ENCODE measurements at regions not wholly inside any gene's neighbourhood (a gene's known extent, or its start where the extent isn't known, plus 50 kb on each side); places are given as distances from the start of the nearest gene placed in this dataset.

DNA sequence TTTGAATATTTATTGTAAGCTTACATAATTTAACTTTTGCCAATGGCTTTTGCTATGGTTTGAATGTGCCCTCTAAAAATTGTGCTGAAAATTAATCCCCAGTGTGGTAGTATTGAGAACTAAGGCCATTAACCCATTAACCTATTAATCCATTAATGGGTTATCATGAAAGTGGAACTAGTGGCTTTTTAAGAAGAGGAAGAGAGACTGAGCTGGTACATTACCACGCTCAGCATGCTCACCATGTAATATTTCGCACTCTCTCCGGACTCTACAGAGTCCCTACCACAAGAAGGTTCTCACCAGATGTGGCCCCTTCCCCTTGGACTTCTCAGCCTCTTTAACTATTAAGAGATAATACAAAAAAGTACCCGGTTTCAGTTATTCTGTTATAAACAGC lies 164.4 kb upstream of the ZRANB2 start:
- H3K4me1 ChIP-seq: no peaks in the 10 kb centered on the region
- TF ChIP-seq CTCF (IDR thresholded peaks at IDR 0.05): no peak
- no peak overlapping the region for H3K27ac ChIP-seq
- intact Hi-C loops (cut with DNase I): no loop called here
- H3K36me3 ChIP-seq: no peaks in the 10 kb centered on the region
- ATAC-seq: no peak
- no peak for DNase-seq
- no peaks in the 10 kb centered on the region for H3K27me3 ChIP-seq
- H3K4me3 ChIP-seq: no peak overlapping the region
- H3K9me3 ChIP-seq: no peaks in the 10 kb centered on the region

DNA sequence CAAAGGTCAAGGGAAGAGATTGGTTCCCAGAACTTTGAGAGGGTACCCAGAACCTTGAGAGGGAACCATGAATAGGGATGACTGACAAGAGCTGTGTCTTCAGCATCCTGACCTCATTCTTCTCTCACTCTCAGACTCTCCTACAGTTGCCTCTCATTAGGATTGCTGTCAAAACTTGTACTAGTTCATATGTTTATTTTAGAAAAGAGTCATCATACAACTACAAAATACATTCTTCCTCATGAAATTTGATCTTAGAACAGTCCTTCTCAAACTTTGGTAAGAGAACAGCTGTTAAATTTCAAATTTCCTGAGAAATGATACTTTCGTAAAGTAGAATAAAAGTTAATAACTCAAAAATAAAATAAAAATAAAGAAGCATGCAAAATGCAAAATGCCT lies 161.4 kb upstream of the ZRANB2 start:
- no peak for DNase-seq
- no peaks in the 10 kb centered on the region for H3K27me3 ChIP-seq
- intact Hi-C loops (cut with DNase I): no loop called here
- no peak for TF ChIP-seq CTCF (IDR thresholded peaks at IDR 0.05)
- no peaks in the 10 kb centered on the region for H3K9me3 ChIP-seq
- no peak overlapping the region for H3K4me3 ChIP-seq
- H3K4me1 ChIP-seq: no peaks in the 10 kb centered on the region
- no peaks in the 10 kb centered on the region for H3K36me3 ChIP-seq
- H3K27ac ChIP-seq: no peak overlapping the region
- ATAC-seq: no peak

- Histone ChIP-seq H3K27ac (no peak overlapping the region), H3K4me1 (no peaks in the 10 kb centered on the region), H3K4me3 (no peak overlapping the region), H3K27me3 (no peaks in the 10 kb centered on the region), H3K9me3 (no peaks in the 10 kb centered on the region), H3K36me3 (no peaks in the 10 kb centered on the region)
- intact Hi-C loops (cut with DNase I): no loop called here
- ATAC-seq: no peak
- no peak for TF ChIP-seq CTCF (IDR thresholded peaks at IDR 0.05)
- DNase-seq: no peak
These were observed 159.8 kb upstream of the ZRANB2 start for GRCh38 chr1:71240656-71241055.

DNA sequence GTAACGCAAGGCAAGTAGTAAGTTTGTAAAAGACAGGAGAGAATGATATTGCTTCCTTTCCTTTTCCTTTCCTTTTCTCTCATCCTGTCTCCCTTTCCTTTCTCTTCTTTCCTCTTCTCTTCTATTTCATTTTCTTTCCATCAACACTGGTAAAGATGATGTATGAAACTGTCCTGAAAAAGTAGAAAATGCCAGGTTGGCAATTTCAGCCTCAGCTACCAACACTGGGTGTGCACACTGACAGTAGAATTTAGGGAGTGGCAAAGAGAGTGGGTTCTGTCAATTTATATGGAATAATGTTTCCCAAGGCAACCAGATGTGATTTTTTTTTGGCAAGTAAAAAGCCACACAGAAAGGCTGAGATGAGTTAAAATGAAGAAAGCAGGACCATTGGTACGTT lies 155.7 kb upstream of the ZRANB2 start:
- Histone ChIP-seq H3K27ac (no peak overlapping the region), H3K4me3 (no peak overlapping the region), H3K9me3 (no peaks in the 10 kb centered on the region), H3K27me3 (no peaks in the 10 kb centered on the region), H3K4me1 (no peaks in the 10 kb centered on the region), H3K36me3 (no peaks in the 10 kb centered on the region)
- no peak for DNase-seq
- no peak for ATAC-seq
- TF ChIP-seq CTCF (IDR thresholded peaks at IDR 0.05): no peak
- intact Hi-C loops (cut with DNase I): no loop called here

DNA sequence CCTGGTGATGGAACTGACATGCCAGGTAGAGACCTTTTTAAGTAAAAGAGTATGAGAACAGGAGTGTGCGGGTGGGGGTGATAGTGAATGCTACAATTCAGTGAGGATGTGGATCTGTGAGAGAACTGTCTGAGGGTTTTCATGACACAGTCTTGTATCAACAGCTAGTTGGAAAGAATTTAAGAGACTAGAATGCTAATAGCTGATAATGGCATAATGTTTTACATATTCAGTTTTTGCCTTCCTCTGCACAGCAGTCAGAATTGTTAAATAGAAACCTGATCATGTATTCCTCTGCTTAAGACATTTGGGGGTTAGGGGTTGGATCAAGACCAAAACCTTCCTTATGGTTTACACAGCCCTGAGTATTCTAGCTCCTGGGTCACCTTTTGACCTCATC lies 152.8 kb upstream of the ZRANB2 start:
- H3K27ac ChIP-seq: no peak overlapping the region
- no peak overlapping the region for H3K4me3 ChIP-seq
- H3K9me3 ChIP-seq: no peaks in the 10 kb centered on the region
- DNase-seq (no peak), ATAC-seq (no peak)
- no peaks in the 10 kb centered on the region for H3K27me3 ChIP-seq
- intact Hi-C loops (cut with DNase I): no loop called here
- H3K4me1 ChIP-seq: no peaks in the 10 kb centered on the region
- no peak for TF ChIP-seq CTCF (IDR thresholded peaks at IDR 0.05)
- H3K36me3 ChIP-seq: no peaks in the 10 kb centered on the region
